DMS153 treated with DMSO at 0.1 percent for 48 hours (cell line): ENCODE measurements at regions not wholly inside any gene's neighbourhood (a gene's known extent, or its start where the extent isn't known, plus 50 kb on each side); places are given as distances from the start of the nearest gene placed in this dataset.

Experiments
- DNase-seq: peaks from one replicate; lab custom pipeline; 2025; ENCODE audit not compliant: unreplicated experiment; lab: John Stamatoyannopoulos, UW

DNA sequence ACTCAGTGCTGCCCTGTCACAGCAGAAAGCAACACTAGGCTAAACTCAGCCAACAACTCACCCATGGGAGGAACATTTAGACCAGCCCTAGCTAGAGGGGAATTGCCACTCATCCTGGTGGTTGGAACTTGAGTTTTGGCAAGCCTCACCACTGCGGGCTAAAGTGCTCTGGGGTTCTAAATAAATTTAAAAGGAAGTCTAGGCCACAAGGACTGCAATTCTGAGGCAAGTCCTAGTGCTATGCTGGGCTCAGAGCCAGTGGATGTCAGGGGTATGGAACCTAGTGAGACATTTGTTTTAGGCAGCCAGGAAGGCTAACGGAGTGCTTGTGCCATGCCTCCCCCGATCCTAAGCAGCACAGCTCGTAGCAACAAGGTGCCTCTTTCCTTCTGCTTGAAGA, 78.0 kb downstream of the RGS13 start:
- no peak for DNase-seq

DNA sequence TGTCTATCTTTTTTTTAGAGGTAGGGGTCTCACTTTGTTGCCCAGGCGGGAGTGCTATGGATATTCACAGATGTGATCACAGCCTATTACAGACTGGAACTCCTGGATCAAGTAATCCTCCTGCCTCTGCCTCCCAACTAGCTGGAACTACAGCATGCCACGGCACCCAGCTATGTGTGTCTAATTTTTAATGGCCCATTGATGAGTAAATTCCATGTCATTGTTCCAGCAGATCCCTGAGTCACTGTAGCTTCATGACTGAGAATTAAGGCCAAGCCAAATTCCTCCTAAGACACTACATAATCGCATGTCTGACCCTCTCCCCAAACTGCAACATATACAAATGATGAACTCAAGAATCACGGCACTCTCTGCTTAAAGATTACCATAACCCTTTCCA, 84.2 kb upstream of the RGS2 start:
- no peak for DNase-seq

DNA sequence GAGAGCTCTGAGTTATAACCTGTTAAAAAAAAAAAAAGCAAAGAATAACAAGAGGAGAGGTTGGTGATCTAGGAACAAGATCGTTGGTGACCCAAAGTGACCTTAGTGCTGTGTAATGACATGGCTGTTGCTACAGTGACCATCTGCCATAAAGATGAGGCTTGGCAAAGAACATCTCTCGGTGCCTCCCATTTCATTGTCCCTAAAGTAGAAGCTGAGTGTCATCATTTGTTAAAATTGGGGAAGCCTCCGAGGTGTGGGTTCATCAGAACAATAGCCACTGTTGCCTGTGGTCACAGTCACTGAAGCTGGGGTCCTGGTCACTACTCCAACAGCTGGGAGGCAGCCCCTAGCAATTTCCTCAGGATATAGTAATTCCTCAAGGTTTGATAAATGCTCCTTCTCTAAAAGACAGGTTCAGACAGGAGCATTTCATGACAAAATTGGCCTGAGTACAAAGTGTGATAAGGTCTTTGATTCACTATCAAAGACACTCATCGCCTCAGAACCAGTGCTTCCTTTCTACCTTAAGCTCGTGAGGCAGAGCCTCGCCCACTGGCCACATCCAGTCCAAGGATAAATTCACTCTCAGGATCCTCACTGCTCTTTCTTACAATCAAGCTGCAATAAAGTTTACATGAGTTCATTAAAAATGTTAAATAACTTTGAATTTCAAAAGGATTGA, 81.9 kb upstream of the RGS2 start:
- no peak for DNase-seq

DNA sequence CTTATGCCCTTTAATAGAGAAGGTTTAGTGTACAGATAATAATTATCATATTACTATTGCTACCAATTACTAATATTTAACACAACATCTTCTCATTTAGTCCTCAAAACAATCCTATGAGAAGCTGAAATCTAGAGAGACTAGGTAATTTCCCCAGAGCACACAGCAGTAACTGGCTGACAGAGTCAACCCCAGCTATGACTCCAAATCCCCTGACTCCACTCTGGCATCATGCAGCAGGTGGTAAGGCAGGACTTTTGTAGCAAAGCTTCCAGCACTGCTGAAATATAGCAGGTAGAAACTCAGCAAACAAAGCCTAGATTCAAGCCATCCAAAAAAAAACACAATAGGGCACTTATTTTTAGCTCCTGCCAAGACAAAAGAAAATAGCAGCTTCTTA, 79.3 kb upstream of the RGS2 start:
- no peak for DNase-seq

DNA sequence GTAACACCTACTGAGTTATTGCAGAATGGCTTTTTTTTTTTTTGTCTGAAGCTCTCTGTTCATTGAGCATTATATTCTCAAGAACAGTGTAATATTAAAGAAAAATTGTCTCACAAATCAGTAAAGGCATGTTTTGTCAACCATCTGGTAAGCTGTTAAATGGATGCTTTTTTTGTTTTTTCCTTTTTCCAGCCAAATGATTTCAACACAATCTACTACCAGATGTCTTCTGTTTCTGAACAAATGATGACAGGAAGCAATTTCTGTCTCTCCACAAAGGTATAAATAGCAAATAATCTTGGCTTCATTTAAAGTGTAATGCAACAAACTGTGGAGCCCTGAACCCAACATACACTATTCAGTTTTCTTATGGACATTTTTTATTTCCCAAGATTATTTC, 78.6 kb upstream of the RGS2 start:
- DNase-seq, result no peak

DNA sequence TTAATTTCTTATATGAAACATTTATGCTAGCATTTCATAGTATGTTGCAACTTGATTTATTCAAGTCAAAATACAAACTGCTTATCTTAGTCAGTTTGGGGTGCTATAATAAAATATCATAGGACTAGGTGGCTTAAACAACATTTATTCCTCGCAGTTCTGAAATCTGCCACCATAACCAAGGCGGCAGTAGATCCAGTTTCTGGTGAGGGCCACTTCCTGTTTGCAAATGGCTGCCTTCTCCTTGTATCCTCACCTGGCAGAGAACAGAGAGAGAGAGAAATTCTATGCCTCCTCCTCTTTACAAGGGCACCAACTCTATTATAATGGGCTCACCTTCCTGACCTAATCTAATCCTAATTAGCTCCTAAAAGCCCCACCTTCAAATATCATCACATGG, 76.1 kb upstream of the RGS2 start:
- DNase-seq, result no peak

DNA sequence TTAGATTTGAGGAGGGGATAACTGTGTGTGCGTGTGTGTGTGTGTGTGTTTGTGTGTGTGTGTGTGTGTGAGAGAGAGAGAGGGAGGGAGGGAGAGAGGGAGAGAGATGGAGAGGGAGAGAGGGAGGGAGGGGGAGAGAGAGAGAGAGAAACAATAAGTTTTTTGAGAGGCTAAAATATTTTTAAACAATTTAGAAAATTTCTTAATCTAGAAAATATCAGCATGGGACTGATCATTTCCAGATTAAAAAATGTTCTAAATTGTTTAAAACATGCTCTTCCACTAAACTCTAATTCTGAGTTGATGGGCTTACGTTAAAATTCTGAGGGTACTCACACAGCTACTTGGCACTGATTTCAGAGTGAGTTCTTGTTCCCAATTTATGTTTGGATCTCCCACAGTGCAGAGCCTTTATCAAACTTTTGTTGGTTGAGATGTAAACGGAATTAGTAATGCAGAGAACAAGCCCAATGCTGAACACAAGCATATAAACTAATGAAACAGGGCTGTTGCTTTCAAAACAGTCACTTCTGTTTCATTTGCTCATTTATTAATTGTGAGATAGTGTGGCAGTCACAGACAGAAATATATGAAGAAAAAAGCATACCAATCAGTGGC, 73.4 kb upstream of the RGS2 start:
- DNase-seq, result no peak

DNA sequence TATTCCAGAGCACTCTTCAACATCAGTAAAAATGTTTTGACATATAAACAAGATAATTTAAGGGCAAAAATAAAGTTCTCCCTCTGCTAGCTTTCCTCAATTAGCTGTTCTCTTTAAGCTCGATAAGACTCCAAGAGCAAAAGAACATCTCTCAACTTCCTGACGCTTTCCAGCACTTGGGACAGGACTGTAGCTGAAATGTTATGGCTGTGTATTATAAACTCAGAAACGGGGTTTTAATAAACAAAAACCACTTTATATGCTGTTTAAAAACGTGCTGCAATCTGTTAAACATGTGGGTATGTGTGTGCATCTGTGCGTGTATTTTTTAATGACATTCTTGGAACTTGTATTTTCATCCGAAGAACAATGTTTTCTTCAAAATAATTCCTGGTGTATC, 71.5 kb upstream of the RGS2 start:
- no peak for DNase-seq

DNA sequence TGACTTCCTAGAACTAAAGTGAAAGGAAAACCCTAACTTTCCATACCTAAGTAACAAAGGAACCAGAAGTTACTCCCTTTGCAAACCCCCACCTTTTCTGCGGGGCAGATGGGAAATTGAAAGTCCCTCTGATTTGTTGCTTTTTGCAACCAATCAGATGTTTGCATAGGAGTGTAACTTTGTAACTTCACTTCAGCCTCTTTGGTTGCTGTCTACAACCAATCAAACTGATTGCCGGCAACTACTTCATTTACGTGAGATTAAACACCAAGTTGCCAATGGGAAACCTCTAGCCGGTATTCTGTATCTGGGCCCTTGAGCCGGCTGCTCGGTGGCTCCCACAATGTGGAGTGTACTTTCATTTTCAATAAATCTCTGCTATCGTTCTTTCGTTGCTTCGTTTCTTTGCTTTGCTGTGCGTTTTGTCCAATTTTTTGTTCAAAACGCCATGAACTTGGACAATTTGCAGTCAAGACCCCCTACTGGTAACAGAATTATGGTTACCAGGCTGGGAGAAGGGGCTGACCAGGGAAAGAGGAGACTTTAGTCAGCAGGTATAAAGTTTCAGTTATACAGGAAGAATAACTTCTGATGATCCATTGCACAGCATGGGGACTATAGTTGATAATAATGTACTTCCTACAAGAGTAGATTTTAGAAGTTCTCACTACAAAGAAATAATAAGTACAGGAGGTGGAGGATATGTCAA, 69.2 kb upstream of the RGS2 start:
- DNase-seq, result peak; percentile 64

DNA sequence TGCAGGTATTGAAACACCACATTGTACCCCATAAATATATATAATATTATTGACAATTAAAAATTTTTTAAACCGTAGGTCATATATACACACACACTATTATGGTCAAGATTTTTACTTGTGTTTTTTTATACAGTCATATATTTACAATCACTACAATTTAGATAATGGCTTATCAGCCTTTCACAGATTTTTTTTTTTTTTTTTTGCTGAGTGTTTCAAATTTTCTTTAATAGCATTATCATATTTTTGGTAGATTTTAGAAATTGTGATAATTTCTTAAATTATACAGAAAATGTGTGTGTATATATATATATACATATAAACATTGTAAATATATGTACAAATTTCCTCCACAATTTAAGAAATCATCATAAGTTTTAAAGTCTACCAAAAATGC, 68.6 kb upstream of the RGS2 start:
- no peak for DNase-seq

DNA sequence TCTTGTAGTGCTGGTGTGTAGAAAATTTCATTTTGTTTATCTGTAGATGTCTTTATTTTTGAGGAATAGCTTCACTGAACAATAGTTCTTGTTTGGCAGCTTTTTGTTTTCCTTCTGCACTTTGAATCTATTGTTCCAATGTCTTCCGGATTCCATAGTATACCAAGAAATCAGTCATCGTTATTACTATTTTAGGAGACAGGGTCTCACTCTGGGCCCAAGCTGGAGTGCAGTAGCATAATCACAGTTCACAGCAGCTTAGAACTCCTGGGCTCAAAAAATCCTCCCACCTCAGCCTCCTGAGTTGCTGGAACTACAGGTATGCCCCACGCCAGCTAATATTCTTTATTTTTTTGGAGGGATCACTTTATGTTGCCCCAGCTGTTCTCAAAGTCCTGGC, 67.7 kb upstream of the RGS2 start:
- no peak for DNase-seq

DNA sequence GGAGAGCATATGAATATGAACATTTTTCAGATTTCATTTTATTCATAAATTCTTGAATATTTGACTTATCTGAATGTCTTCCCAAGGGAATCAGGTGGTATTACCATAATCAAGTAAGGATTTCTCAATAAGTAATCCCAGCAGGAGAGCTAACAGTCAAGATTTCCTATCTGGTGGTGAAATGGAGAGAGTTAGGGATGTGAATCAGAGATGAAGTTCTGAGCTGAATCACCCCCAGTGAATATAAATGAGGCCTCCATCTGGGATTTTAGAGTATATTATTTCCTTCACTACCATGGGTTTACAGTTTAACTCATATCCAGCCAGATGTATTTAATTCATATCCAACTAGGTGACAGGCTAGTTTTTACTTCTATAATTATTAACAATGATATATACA, 61.5 kb upstream of the RGS2 start:
- DNase-seq, result no peak

DNA sequence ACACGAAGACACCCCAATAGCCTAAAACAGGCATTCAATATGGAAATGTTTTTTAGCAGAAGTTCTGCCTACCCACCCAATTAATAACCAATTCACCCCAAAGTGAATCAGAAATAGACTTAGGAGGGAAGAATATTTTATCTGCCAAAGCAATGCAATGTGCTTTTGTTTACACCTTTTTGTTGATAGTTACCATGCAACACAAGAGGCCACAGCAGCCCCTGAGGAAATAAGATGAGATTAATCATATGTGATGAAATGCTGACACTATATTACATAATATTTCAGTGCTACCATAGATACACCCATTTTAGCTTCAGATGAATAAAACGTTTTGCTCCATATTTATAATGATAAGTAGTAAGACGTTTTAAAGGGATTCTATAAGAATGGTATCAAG, 60.9 kb upstream of the RGS2 start:
- DNase-seq, result no peak

DNA sequence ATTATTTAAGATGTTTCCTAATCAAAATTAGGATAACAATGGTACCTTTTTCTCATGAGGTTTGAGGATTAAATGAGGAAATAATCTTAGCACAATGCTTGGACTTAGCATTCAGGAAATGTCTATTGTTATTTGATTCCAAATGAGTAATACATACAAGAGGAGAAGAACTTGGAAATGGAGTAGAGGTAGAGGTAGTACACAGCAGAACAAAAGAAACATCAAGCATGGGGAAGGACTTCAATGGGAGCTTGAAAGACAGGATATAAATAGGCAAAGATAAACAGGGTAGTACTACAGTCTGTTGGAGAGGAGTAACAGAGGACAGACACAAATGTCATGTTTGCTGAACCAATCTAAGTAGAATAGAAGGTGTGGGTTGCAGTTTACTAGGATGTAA, 59.5 kb upstream of the RGS2 start:
- DNase-seq, result peak; percentile 83

DNA sequence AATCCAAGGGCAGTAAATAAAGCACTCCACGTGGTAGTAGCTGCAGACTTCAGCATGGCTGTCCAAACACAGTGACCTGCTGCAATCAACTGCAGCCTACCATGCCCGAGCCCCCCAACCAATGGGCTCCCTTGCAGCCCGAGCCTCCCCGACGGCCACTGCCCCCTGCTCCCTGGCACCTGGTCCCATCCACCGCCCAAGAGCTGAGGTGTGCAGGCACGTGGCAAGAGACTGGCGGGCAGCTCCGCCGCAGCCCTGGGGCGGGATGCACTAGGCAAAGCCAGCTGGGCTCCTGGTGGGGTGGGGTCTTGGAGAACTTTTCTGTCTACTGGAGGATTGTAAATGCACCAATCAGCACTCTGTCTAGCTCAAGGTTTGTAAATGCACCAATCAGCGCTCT, 57.6 kb upstream of the RGS2 start:
- DNase-seq, result no peak

DNA sequence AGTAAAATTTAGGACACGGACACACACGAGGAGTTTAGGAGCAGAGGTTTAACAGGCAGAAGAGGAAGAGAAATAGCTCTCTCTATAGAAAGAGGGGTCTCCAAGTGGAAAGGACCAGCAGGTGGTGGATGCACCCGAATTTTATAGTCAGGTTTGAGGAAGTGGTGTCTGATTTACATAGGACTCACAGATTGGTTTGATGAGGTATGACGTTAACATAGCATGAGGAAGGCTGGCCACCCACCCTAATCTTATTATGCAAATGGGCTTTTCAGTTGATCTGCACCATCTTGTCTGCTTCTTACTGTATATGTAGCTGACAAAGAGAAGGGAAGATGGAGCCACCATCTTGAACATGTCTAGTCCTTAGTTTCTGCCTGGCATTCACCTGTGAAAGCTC, 52.5 kb upstream of the RGS2 start:
- DNase-seq, result no peak

DNA sequence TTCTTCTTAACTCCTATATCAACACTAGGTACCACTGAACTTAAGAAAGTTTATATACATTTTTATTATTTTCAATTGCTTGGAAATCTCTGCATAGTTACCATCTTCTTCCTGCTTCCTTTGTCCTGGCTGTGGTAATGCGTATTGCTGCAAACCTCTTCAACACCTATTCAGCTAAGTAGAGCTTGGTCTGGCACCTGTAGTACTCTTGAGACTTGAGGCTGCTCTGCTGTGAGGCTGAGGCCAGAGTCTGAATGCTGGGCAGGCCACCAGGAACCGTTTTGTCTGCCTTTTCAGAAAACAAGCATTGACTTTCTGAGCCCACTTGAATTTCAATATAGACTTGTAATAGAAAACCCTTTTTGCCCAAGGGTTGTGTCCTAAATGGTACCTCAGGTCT, 52.0 kb upstream of the RGS2 start:
- DNase-seq, result no peak

DNA sequence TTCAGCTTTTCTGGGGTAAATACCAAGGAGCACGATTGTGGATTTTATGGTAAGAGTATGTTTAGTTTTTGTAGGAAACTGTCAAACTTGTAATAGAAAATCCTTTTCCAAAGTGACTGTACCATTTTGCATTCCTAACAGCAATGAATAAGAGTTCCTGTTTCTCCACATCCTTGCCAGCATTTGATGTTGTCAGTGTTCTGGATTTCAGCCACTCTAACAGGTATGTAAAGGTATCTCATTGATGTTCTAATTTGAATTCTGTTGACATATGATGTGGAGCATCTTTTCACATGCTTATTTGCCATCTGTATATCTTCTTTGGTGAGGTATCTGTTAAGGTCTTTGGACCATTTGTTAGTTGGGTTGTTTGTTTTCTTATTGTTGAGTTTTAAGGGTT, 50.3 kb upstream of the RGS2 start:
- DNase-seq, result no peak
